ENCODE measurements at regions not wholly inside any gene's neighbourhood (a gene's known extent, or its start where the extent isn't known, plus 50 kb on each side); places are given as distances from the start of the nearest gene placed in this dataset.
"Not testable (repeated sequence)": the region's sequence is repeated elsewhere in the genome, so short reads cannot be mapped to it uniquely, and the experiment has no call there.

GRCh38 chr18:54433368-54433767 lies 75.7 kb downstream of the C18orf54 start:
- no peak for DNase-seq

GRCh38 chr18:54433857-54434256 lies 76.2 kb downstream of the C18orf54 start:
- DNase-seq: no peak

GRCh38 chr18:54434453-54434852 lies 76.7 kb downstream of the C18orf54 start:
- DNase-seq: no peak

- DNase-seq: no peak
Measured at GRCh38 chr18:54436501-54436900, 78.8 kb downstream of the C18orf54 start.

- DNase-seq: no peak
Measured at GRCh38 chr18:54440292-54440691, 82.6 kb downstream of the C18orf54 start.

GRCh38 chr18:54444319-54444914 lies 86.7 kb downstream of the C18orf54 start:
- DNase-seq: peak; percentile 43

- DNase-seq: no peak
Measured at GRCh38 chr18:54453996-54454395, 96.3 kb downstream of the C18orf54 start.

GRCh38 chr18:54465502-54465901 lies 107.8 kb downstream of the C18orf54 start:
- DNase-seq: no peak

- DNase-seq: peak; percentile 7
Measured at GRCh38 chr18:54466248-54467005, 108.7 kb downstream of the C18orf54 start.

GRCh38 chr18:54479365-54479764 lies 111.7 kb upstream of the DYNAP start:
- no peak for DNase-seq

- DNase-seq: no peak
Measured at GRCh38 chr18:54480616-54481015, 110.4 kb upstream of the DYNAP start.

GRCh38 chr18:54502451-54502850 lies 88.6 kb upstream of the DYNAP start:
- not testable (repeated sequence) for DNase-seq

- DNase-seq: no peak
Measured at GRCh38 chr18:54503131-54503894, 87.7 kb upstream of the DYNAP start.

GRCh38 chr18:54506516-54507261 lies 84.4 kb upstream of the DYNAP start:
- DNase-seq: no peak

GRCh38 chr18:54509793-54510192 lies 81.3 kb upstream of the DYNAP start:
- no peak for DNase-seq

- DNase-seq: no peak
Measured at GRCh38 chr18:54515149-54515548, 75.9 kb upstream of the DYNAP start.

GRCh38 chr18:54517521-54517920 lies 73.5 kb upstream of the DYNAP start:
- no peak for DNase-seq

- DNase-seq: no peak
Measured at GRCh38 chr18:54521846-54522245, 69.2 kb upstream of the DYNAP start.

- no peak for DNase-seq
Measured at GRCh38 chr18:54528942-54529376, 62.1 kb upstream of the DYNAP start.

GRCh38 chr18:54529444-54529843 lies 61.6 kb upstream of the DYNAP start:
- no peak for DNase-seq

- DNase-seq: no peak
Measured at GRCh38 chr18:54530285-54530684, 60.8 kb upstream of the DYNAP start.

- no peak for DNase-seq
Measured at GRCh38 chr18:54531402-54532065, 59.5 kb upstream of the DYNAP start.

GRCh38 chr18:54532222-54532621 lies 58.8 kb upstream of the DYNAP start:
- DNase-seq: no peak

Data from suppressor macrophage treated with lipopolysaccharide for 4 hours (primary cell).